Kasumi-1 (cell line): ENCODE measurements at regions not wholly inside any gene's neighbourhood (a gene's known extent, or its start where the extent isn't known, plus 50 kb on each side); places are given as distances from the start of the nearest gene placed in this dataset.
"Not testable (repeated sequence)": the region's sequence is repeated elsewhere in the genome, so short reads cannot be mapped to it uniquely, and the experiment has no call there.

Experiments
- DNase-seq, 2 experiments: peaks; one replicate each; lab custom pipeline; 2025; lab: John Stamatoyannopoulos, UW

DNA sequence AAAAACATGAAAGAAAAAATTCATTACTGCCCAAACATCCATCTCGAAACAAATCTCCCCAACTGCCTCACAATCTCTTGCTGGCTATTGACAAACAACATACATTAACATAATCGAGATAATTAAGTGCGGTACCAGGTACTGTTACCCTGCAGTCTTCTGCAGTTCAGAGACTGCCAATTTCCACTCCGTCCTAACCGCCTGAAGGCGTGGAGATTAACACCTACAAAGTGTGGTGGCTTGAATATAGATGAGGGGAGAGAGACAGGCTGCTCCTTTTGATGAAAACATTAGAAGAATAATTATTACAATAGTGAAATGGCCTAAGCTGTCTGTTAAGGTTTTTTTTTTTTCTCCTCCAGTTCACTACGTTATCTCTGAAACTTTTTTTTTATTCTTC lies 258.9 kb upstream of the SOX4 start:
- no peak for DNase-seq

- DNase-seq: no peak
Measured at GRCh38 chr6:21335591-21335990, 258.0 kb upstream of the SOX4 start.

- no peak for DNase-seq
Measured at GRCh38 chr6:21337263-21337662, 256.3 kb upstream of the SOX4 start.

DNA sequence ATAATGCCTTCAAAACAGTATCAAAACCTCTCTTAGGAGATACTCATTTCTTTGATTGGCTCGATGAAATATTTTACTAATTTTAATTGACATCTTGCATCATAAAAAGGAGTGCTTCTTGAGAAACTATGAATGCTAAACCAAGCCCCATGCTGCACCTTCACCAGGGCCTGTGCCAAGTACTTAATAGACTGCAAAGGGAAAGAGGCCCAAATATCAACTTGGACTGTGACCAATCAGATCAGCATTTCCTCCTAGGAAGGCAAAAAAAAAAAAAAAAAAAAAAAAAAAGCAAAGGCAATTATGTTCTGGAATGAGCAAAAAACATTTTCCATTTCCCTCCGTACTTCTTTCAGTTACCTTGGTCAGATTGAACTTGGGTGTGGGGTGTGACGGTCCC lies 253.0 kb upstream of the SOX4 start:
- DNase-seq: no peak

DNA sequence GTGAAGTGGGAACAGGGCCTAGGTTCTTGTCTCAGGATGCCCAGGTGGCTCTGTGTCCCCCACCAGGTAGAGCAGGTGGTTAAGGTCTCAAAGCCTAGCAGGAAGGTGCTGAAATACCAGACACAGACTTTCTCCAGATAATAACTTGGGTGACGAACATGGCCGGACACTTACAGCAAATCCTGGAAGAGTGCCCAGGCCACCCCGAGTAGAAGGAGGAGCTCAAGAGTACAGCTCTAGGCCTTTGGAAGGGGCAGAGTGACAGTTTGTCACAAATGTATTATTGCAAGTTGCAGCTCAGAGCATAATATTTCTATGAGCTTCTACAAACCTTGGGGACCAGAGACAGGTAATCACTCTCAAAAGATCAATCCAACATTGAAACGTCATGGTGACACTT lies 251.6 kb upstream of the SOX4 start:
- DNase-seq: no peak

- DNase-seq: no peak
Measured at GRCh38 chr6:21342501-21342900, 251.1 kb upstream of the SOX4 start.

DNA sequence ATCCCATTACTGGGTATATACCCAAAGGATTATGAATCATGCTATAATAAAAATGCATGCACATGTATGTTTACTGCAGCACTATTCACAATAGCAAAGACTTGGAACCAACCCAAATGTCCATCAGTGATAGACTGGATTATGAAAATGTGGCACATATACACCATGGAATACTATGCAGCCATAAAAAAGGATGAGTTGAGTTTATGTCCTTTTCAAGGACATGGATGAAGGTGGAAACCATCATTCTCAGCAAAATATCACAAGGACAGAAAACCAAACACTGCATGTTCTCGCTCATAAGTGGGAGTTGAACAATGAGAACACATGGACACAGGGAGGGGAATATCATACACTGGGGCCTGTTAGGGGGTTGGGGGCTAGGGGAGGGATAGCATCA lies 247.8 kb upstream of the SOX4 start:
- DNase-seq: not testable (repeated sequence)

GRCh38 chr6:21348146-21348503 lies 245.4 kb upstream of the SOX4 start:
- no peak for DNase-seq

GRCh38 chr6:21348504-21349195 lies 244.9 kb upstream of the SOX4 start:
- DNase-seq: peak in 1 of 2 experiments; percentile 16

GRCh38 chr6:21349834-21350233 lies 243.7 kb upstream of the SOX4 start:
- no peak for DNase-seq

GRCh38 chr6:21350926-21351325 lies 242.6 kb upstream of the SOX4 start:
- DNase-seq: no peak

GRCh38 chr6:21352131-21352530 lies 241.4 kb upstream of the SOX4 start:
- no peak for DNase-seq

DNA sequence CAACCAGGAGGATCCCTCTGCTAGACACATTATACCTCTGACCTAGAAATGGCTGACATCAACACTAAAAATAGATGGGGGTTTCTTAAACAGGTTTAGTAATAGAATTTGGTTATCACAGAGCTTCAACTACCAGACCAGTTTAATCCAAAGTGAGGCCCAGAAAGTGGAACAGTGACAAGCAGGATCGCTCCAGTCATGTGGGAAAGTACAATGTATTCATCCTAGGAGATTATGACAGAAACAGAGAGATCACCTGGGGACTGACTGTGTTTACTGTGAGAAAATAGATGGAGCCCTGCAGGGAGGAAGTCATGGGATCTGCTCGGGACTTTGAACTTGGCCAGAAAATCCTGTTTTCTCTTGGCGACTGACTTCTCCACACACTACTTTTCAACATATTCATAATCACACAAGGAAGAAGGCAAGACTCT lies 238.7 kb upstream of the SOX4 start:
- no peak for DNase-seq

- no peak for DNase-seq
Measured at GRCh38 chr6:21355638-21356037, 237.9 kb upstream of the SOX4 start.

- no peak for DNase-seq
Measured at GRCh38 chr6:21357262-21357661, 236.3 kb upstream of the SOX4 start.

GRCh38 chr6:21359926-21360325 lies 233.6 kb upstream of the SOX4 start:
- DNase-seq: no peak

GRCh38 chr6:21360336-21360735 lies 233.2 kb upstream of the SOX4 start:
- DNase-seq: no peak

DNA sequence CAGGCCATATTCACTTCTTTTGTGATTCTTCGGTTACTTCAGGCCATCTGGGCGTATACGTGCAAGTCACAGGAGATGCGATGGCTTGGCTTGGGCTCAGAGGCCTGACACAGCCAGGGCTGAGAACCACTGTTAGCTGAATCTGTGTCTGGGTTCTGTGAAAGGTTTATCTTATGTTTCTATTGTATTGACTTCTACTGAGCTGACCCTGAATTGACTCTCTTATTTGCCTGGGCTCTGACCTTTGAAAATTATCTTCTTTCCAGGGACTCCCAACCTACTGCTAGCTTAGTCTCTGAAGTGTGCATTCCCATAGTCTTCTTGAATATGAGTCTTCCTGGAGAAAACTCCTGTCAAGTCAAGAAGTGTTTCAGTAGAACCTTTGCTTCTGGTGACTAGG lies 226.4 kb upstream of the SOX4 start:
- DNase-seq: no peak

- no peak for DNase-seq
Measured at GRCh38 chr6:21367649-21368154, 225.8 kb upstream of the SOX4 start.

DNA sequence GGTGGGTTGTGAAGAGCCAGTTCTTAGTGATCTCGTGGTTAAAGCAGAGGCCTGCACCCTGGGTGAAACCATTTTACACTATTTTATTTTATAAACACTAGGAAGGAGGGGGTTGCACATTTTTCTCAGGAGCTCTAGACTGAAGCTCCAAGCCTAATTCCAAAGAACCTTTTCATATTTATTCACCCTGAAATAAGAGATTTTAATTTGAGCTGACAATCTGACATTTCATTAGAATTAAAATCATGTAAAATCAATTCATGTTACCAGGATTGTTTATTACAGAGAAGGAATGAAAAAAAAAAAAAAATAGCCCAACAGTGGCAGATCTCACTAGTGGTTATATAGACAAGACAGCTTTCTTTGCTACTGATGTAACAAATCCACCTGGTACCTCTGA lies 222.5 kb upstream of the SOX4 start:
- DNase-seq: no peak

- DNase-seq: no peak
Measured at GRCh38 chr6:21371676-21372171, 221.8 kb upstream of the SOX4 start.

DNA sequence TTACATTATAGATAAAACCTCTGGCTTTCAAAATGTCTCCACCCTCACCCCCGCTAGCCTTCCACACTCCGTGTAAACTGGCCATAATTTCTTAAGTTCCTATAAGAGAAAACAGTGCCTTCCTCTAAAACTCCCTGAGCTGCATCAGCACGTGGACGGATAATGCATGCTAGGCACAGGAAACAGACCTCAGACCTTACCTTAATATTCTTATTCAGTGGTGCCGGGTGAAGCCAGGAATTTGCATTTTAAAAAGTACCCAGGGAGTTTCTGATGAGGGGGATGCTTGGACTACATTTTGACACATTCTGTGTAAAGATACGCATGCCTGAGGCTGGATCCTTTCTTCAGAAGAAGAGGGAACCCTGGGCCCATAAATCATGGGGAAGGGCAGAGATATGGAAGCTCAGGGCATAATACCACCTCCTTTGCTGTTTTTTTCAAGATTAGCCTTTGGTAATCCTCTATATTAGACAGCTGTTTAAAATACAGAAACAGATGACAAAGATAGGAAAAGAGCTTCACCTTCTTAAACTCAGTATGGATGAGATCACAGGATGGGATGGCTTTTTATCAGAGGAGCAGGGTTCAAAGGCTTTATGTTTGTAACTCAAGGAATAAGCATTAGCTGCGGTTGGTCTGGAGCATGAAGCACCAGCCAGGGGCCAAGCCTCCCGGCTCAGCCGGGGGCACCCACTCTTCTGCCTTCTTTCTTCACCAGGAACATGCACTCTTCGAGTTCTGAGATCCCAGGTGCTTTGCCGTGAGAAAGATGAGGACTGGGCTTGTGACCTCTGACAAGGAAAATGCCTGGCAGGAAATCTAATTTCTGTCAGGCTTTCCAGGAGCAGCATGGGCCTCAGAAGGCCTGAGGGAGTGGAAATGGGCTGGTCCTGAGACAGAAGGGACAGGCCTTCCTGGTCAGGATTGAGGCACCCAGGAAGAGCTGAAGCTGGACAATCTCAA lies 218.1 kb upstream of the SOX4 start:
- DNase-seq: no peak

- no peak for DNase-seq
Measured at GRCh38 chr6:21377356-21377755, 216.2 kb upstream of the SOX4 start.
